ENCODE measurements at regions not wholly inside any gene's neighbourhood (a gene's known extent, or its start where the extent isn't known, plus 50 kb on each side); places are given as distances from the start of the nearest gene placed in this dataset.

GRCh38 chr3:28844298-28845005 lies 436.4 kb upstream of the RBMS3 start:
- TF ChIP-seq CTCF (conservative IDR thresholded peaks at IDR 0.05) (no peak), ZFX (IDR thresholded peaks at IDR 0.05) (no peak)
